Neural cell (in vitro differentiated cells): ENCODE measurements at regions not wholly inside any gene's neighbourhood (a gene's known extent, or its start where the extent isn't known, plus 50 kb on each side); places are given as distances from the start of the nearest gene placed in this dataset.

Source experiments
- H2AFZ ChIP-seq: fragments of 200-600, 300-800 bp; sonication (generic), shearing (Covaris generic); 2 replicates; pipeline ENCODE4 v1.6.0; 2014; ENCODE audit warnings: low read depth, mild to moderate bottlenecking, antibody characterized with exemption, low read length, moderate library complexity
- H3F3A ChIP-seq: fragments of 200-600 bp; shearing (Covaris generic); 2 replicates; pipeline ENCODE4 v1.6.1; 2016; ENCODE audit warnings: mild to moderate bottlenecking, moderate library complexity, mixed read lengths, antibody characterized with exemption, low read length; ENCODE audit not compliant: insufficient read depth, poor library complexity, severe bottlenecking
- H3K27ac ChIP-seq: fragments of 200-600, 300-800 bp; sonication (generic), shearing (Covaris generic); 2 replicates; pipeline ENCODE4 v1.5.1; 2014; ENCODE audit warnings: mild to moderate bottlenecking, low read length, moderate library complexity
- H3K27me3 ChIP-seq: fragments of 300-800, 200-600 bp; sonication (generic), shearing (Covaris generic); 2 replicates; pipeline ENCODE4 v1.6.0; 2014; ENCODE audit warnings: mild to moderate bottlenecking, low read depth, low read length, moderate library complexity; ENCODE audit not compliant: insufficient read depth
- H3K36me3 ChIP-seq: fragments of 300-800, 200-600 bp; sonication (generic), shearing (Covaris generic); 2 replicates; pipeline ENCODE4 v1.5.1; 2014; ENCODE audit warnings: mild to moderate bottlenecking, antibody characterized with exemption, low read length, moderate library complexity; ENCODE audit not compliant: insufficient read depth
- H3K4me2 ChIP-seq: fragments of 300-800, 200-600 bp; sonication (generic), shearing (Covaris generic); 2 replicates; pipeline ENCODE4 v1.6.0; 2014; ENCODE audit warnings: mild to moderate bottlenecking, low read length
- H3K4me3 ChIP-seq: fragments of 300-800, 200-600 bp; sonication (generic), shearing (Covaris generic); 2 replicates; pipeline ENCODE4 v1.5.1; 2014; ENCODE audit warnings: mild to moderate bottlenecking, low read length, moderate library complexity
- H3K79me2 ChIP-seq: fragments of 200-600 bp; shearing (Covaris generic); replicated peaks from 2 replicates; pipeline ENCODE4 v1.6.0; 2014; ENCODE audit warnings: mild to moderate bottlenecking, low read length, moderate library complexity; ENCODE audit not compliant: insufficient read depth
- H3K9ac ChIP-seq: fragments of 300-800, 200-600 bp; sonication (generic), shearing (Covaris generic); 2 replicates; pipeline ENCODE4 v1.6.1; 2016; ENCODE audit warnings: mild to moderate bottlenecking, low read length, mixed read lengths
- H3K9me2 ChIP-seq: fragments of 200-600 bp; shearing (Covaris generic); 2 replicates; pipeline ENCODE4 v1.6.1; 2016; ENCODE audit warnings: mild to moderate bottlenecking, low read length, mixed read lengths; ENCODE audit not compliant: insufficient read depth
- H3K9me3 ChIP-seq: fragments of 200-600, 300-800 bp; sonication (generic), shearing (Covaris generic); 2 replicates; pipeline ENCODE4 v1.6.1; 2016; ENCODE audit warnings: mild to moderate bottlenecking, mixed run types, low read length, moderate library complexity, mixed read lengths
- H4K20me1 ChIP-seq: fragments of 200-600 bp; shearing (Covaris generic); 2 replicates; pipeline ENCODE4 v1.6.1; 2016; ENCODE audit warnings: mild to moderate bottlenecking, mixed run types; ENCODE audit not compliant: insufficient read depth
- CTCF ChIP-seq: fragments of 450-650 bp; IDR thresholded peaks from 2 replicates; pipeline ENCODE4 v1.5.1; 2014; ENCODE audit warnings: antibody characterized with exemption, mild to moderate bottlenecking, moderate library complexity; ENCODE audit not compliant: poor library complexity, severe bottlenecking
- EP300 ChIP-seq: fragments of 450-650 bp; conservative IDR thresholded peaks from 2 replicates; pipeline ENCODE4 v1.6.1; 2014; ENCODE audit warnings: antibody characterized with exemption, mild to moderate bottlenecking, moderate library complexity; ENCODE audit not compliant: poor library complexity, severe bottlenecking
- EZH2 ChIP-seq: fragments of 200-600, 300-800 bp; shearing (Covaris generic), sonication (generic); IDR thresholded peaks from 2 replicates; pipeline ENCODE4 v1.6.1; 2014; ENCODE audit warnings: antibody characterized with exemption, low read length, borderline replicate concordance, mild to moderate bottlenecking; ENCODE audit not compliant: insufficient read depth, poor library complexity, severe bottlenecking
- MXI1 ChIP-seq: fragments of 450-650 bp; conservative IDR thresholded peaks from 2 replicates; pipeline ENCODE4 v1.6.1; 2014; ENCODE audit warnings: antibody characterized with exemption, mild to moderate bottlenecking; ENCODE audit not compliant: poor library complexity, severe bottlenecking
- POLR2AphosphoS5 ChIP-seq: IDR thresholded peaks from 2 replicates; pipeline ENCODE4 v1.6.1; 2012
- RAD21 ChIP-seq: fragments of 450-650 bp; conservative IDR thresholded peaks from 2 replicates; pipeline ENCODE4 v1.6.1; 2014; ENCODE audit warnings: antibody characterized with exemption, mild to moderate bottlenecking, moderate library complexity
- REST ChIP-seq: IDR thresholded peaks from 2 replicates; pipeline ENCODE4 v1.6.1; 2012; ENCODE audit warnings: borderline replicate concordance
- SMC3 ChIP-seq: fragments of 450-650 bp; conservative IDR thresholded peaks from 2 replicates; pipeline ENCODE4 v1.6.1; 2014; ENCODE audit warnings: antibody characterized with exemption, mild to moderate bottlenecking, moderate library complexity; ENCODE audit not compliant: poor library complexity
- TAF1 ChIP-seq: IDR thresholded peaks from 2 replicates; pipeline ENCODE4 v1.6.1; 2012; ENCODE audit warnings: low read depth

GRCh38 chr13:89880201-89880600, 1467.3 kb upstream of the MIR17HG start:
- no peaks in the 10 kb centered on the region for H3K9me2 ChIP-seq
- no peak overlapping the region for H3K4me3 ChIP-seq
- H3K27me3 ChIP-seq = no peaks in the 10 kb centered on the region
- no peaks in the 10 kb centered on the region for H4K20me1 ChIP-seq
- H3K9me3 ChIP-seq = no peaks in the 10 kb centered on the region
- H3K79me2 ChIP-seq = no peaks in the 10 kb centered on the region
- H3K9ac ChIP-seq = no peak overlapping the region
- H3F3A ChIP-seq = no peaks in the 10 kb centered on the region
- H2AFZ ChIP-seq = no peak overlapping the region
- no peaks in the 10 kb centered on the region for H3K36me3 ChIP-seq
- no peak for TF ChIP-seq TAF1
- no peak for TF ChIP-seq RAD21
- TF ChIP-seq POLR2AphosphoS5 = no peak
- TF ChIP-seq REST = no peak
- no peak for TF ChIP-seq MXI1
- no peak for TF ChIP-seq SMC3
- no peak for TF ChIP-seq EP300
- TF ChIP-seq EZH2 = no peak
- no peak for TF ChIP-seq CTCF
- H3K4me2 ChIP-seq = no peak overlapping the region
- H3K27ac ChIP-seq = no peak overlapping the region

GRCh38 chr13:89883893-89884448, 1463.5 kb upstream of the MIR17HG start:
- Histone ChIP-seq H2AFZ (no peak overlapping the region), H3K79me2 (no peaks in the 10 kb centered on the region), H3K27ac (no peak overlapping the region), H3K4me3 (no peak overlapping the region), H3K9me3 (no peaks in the 10 kb centered on the region), H3K27me3 (no peaks in the 10 kb centered on the region), H3K36me3 (no peaks in the 10 kb centered on the region), H3K9ac (no peak overlapping the region), H3K9me2 (no peaks in the 10 kb centered on the region), H4K20me1 (no peaks in the 10 kb centered on the region), H3F3A (no peaks in the 10 kb centered on the region), H3K4me2 (no peak overlapping the region)
- TF ChIP-seq REST = no peak
- TF ChIP-seq SMC3 = no peak
- no peak for TF ChIP-seq EZH2
- TF ChIP-seq RAD21 = no peak
- TF ChIP-seq MXI1 = no peak
- TF ChIP-seq EP300 = no peak
- TF ChIP-seq CTCF = no peak
- no peak for TF ChIP-seq TAF1
- no peak for TF ChIP-seq POLR2AphosphoS5
